ENCODE measurements at regions not wholly inside any gene's neighbourhood (a gene's known extent, or its start where the extent isn't known, plus 50 kb on each side); places are given as distances from the start of the nearest gene placed in this dataset.

DNA sequence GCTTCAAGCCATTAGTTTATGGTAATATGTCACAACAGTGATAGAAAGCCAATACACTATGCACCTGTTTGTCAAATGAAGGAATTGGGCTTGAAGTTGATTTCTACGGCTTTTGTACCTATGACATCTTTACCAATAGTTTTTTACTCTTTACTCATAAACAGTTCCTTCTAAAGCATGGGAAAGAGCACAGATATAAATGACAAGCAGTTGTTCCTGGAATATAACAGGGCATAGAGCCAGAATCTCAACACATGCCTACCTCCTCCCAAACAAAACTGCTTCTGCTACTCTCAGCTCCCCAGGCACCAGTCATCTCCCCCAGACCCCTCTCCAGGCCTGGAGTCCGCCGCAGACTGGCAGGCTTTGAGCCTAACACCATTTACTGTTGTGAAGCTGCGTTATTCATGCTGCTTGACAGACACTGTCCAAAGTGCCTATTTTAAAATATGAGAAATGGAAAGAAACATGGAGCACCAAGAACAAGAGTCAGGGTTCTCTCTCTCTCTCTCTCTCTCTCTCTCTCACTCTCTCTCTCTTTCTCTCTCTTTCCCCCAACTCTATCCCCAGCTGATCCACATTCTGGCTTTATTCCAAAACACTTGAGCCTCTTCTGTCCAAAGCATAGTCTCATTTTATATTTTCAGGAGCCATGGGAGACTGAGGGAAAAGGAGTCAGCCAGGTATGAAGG, 111.6 kb downstream of the ADRB2 start:
- Histone ChIP-seq H3K4me3 (no peak overlapping the region), H3K36me3 (ENCODE audit: low read depth) (no peaks in the 10 kb centered on the region), H3K4me1 (ENCODE audit: low read depth) (no peaks in the 10 kb centered on the region), H3K9me3 (no peaks in the 10 kb centered on the region)
- ATAC-seq = no peak
- TF ChIP-seq, protein P1, sequence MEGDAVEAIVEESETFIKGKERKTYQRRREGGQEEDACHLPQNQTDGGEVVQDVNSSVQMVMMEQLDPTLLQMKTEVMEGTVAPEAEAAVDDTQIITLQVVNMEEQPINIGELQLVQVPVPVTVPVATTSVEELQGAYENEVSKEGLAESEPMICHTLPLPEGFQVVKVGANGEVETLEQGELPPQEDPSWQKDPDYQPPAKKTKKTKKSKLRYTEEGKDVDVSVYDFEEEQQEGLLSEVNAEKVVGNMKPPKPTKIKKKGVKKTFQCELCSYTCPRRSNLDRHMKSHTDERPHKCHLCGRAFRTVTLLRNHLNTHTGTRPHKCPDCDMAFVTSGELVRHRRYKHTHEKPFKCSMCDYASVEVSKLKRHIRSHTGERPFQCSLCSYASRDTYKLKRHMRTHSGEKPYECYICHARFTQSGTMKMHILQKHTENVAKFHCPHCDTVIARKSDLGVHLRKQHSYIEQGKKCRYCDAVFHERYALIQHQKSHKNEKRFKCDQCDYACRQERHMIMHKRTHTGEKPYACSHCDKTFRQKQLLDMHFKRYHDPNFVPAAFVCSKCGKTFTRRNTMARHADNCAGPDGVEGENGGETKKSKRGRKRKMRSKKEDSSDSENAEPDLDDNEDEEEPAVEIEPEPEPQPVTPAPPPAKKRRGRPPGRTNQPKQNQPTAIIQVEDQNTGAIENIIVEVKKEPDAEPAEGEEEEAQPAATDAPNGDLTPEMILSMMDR (IDR thresholded peaks at IDR 0.05) = no peak
- DNase-seq = no peak
- intact Hi-C loops (cut with DNase I, micrococcal nuclease) = no loop called here

- Histone ChIP-seq H3K4me1 (ENCODE audit: low read depth) (no peaks in the 10 kb centered on the region), H3K36me3 (ENCODE audit: low read depth) (no peaks in the 10 kb centered on the region), H3K9me3 (no peaks in the 10 kb centered on the region), H3K4me3 (no peak overlapping the region)
- DNase-seq (no peak), ATAC-seq (no peak)
- intact Hi-C loops (cut with DNase I, micrococcal nuclease) = no loop called here
- TF ChIP-seq, protein P1 (IDR thresholded peaks at IDR 0.05) = no peak
Measured at GRCh38 chr5:148938522-148938882, 112.1 kb downstream of the ADRB2 start.

DNA sequence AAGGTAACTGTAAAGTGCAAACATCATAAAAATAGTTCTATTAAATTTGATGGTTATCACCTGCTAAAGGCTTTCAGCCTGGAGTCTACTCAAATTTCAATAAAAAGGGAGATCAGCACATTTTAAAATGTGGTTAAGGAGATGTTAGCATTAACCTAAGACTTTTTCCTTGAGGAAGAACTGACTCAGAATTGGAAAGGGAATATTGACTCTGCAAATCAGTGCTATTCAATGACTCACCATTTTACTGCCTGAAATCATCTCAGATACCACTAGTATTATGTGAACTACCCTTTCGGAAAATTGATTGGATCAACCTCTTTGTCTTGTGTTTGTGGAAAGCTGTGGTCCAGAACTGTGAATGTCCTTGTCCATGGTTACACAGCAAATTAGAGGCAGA, 113.3 kb downstream of the ADRB2 start:
- Histone ChIP-seq H3K9me3 (no peaks in the 10 kb centered on the region), H3K36me3 (ENCODE audit: low read depth) (no peaks in the 10 kb centered on the region), H3K4me3 (no peak overlapping the region), H3K4me1 (ENCODE audit: low read depth) (no peaks in the 10 kb centered on the region)
- DNase-seq (no peak), ATAC-seq (peak; percentile 70)
- intact Hi-C loops (cut with DNase I, micrococcal nuclease) = no loop called here
- TF ChIP-seq, protein P1 (IDR thresholded peaks at IDR 0.05) = no peak

- no peaks in the 10 kb centered on the region for H3K9me3 ChIP-seq
- intact Hi-C loops (cut with DNase I, micrococcal nuclease) = no loop called here
- ATAC-seq = peak; percentile 10
Measured at GRCh38 chr5:148941810-148942209, 115.4 kb downstream of the ADRB2 start.

DNA sequence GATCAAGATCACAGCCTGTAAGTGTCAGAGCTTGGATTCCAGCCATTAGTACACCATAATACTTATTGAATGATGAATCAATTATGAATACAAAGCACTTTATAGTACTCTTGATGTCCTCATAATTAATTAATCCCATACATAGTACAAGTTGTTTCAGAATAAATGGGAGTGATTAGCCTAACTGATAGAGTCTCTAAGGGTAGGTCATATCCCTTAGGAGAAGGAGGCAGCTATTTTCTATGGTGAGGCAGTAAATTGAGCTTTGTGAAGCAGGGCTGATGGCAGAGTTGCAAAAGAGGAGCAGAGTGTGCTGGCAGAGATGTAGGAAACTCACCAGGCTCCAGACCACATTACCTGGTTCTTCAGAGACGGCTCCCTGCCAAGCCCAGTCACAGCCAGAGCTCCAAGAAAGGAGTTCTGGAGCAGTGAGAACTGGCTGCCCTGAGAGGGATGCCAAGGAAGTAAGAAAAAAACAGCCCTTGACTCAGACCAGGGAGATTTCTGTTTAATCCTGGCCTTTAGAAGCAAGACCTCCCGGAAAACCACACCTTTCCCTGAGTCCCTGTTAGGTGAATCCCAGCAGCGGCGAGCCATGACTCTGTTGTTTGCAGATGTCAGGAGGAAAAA, 112.9 kb downstream of the SH3TC2 start:
- Histone ChIP-seq H3K36me3 (ENCODE audit: low read depth) (no peaks in the 10 kb centered on the region), H3K9me3 (no peaks in the 10 kb centered on the region), H3K4me1 (ENCODE audit: low read depth) (no peaks in the 10 kb centered on the region), H3K4me3 (no peak overlapping the region)
- TF ChIP-seq, protein P1 (IDR thresholded peaks at IDR 0.05) = no peak
- intact Hi-C loops (cut with DNase I, micrococcal nuclease) = no loop called here
- ATAC-seq (no peak), DNase-seq (no peak)

More at GRCh38 chr5:148941810-148942209, 115.4 kb downstream of the ADRB2 start:
- Histone ChIP-seq H3K36me3 (ENCODE audit: low read depth) (no peaks in the 10 kb centered on the region), H3K4me1 (ENCODE audit: low read depth) (no peaks in the 10 kb centered on the region), H3K4me3 (no peak overlapping the region)
- TF ChIP-seq, protein P1 (IDR thresholded peaks at IDR 0.05) = no peak
- DNase-seq = no peak
